Activated naive CD4-positive, alpha-beta T cell treated with anti-CD3 and anti-CD28 coated beads for 36 hours (primary cell): ENCODE measurements at regions not wholly inside any gene's neighbourhood (a gene's known extent, or its start where the extent isn't known, plus 50 kb on each side); places are given as distances from the start of the nearest gene placed in this dataset.

Experiments
- CTCF ChIA-PET: fragments of 350-600 bp; sonication (Branson Sonifier 250); formaldehyde crosslinking; loops from one replicate; lab custom pipeline; 2021; ENCODE audit warnings: antibody characterized with exemption; lab: Charles Lee
- DNase-seq: peaks from one replicate; pipeline ENCODE4 v3.0.0-alpha.2; 2020
- H3K27ac Mint-ChIP-seq: one replicate; pipeline ENCODE4 v1.8.0; 2021; ENCODE audit warnings: mild to moderate bottlenecking, mixed read lengths
- H3K27me3 Mint-ChIP-seq: one replicate; pipeline ENCODE4 v1.8.0; 2021; ENCODE audit warnings: low read depth, mixed read lengths
- H3K36me3 Mint-ChIP-seq: one replicate; pipeline ENCODE4 v1.8.0; 2021; ENCODE audit warnings: low read depth, mixed read lengths
- H3K4me1 Mint-ChIP-seq: one replicate; pipeline ENCODE4 v1.8.0; 2021; ENCODE audit warnings: low read depth, mixed read lengths
- H3K4me3 Mint-ChIP-seq: one replicate; pipeline ENCODE4 v1.8.0; 2021; ENCODE audit warnings: mild to moderate bottlenecking, moderate library complexity, mixed read lengths
- H3K9me3 Mint-ChIP-seq: one replicate; pipeline ENCODE4 v1.8.0; 2021; ENCODE audit warnings: mixed read lengths
- intact Hi-C: fragments of 100-400 bp; cut with micrococcal nuclease; formaldehyde crosslinking; loops from one replicate; pipeline ENCODE4 v1.15.1; 2023

- Mint-ChIP-seq H3K4me1 (peaks cover 45% of the 10 kb centered on the region), H3K4me3 (no peak overlapping the region), H3K36me3 (no peaks in the 10 kb centered on the region), H3K27me3 (no peaks in the 10 kb centered on the region), H3K27ac (no peak overlapping the region), H3K9me3 (no peaks in the 10 kb centered on the region)
- DNase-seq = no peak
- intact Hi-C loops = loop anchor here (5.0 kb wide), 4 partner anchors 241 to 1114 kb away; no protein-coding TSS in a partner anchor
- CTCF ChIA-PET = interaction anchor here (1.2 to 2.7 kb wide), 3 partner anchors 11 to 297 kb away, joined by 3 to 8 read pairs (median 3); partner anchors contain the start of gene STT3B
Observed at GRCh38 chr3:31461426-31461825, 71.3 kb upstream of the STT3B start.

GRCh38 chr3:31462050-31462569, 70.6 kb upstream of the STT3B start:
- no peaks in the 10 kb centered on the region for H3K9me3 Mint-ChIP-seq
- intact Hi-C loops = loop anchor here (1.0 to 5.0 kb wide), 8 partner anchors 10 to 1115 kb away; partner anchors contain the start of gene STT3B
- CTCF ChIA-PET = interaction anchor here (0.7 to 2.7 kb wide), 4 partner anchors 12 to 297 kb away, joined by 3 to 8 read pairs (median 4); partner anchors contain the start of gene STT3B
- DNase-seq = peak; percentile 56
- H3K27ac Mint-ChIP-seq = peak overlapping the region; percentile 70
- H3K4me3 Mint-ChIP-seq = peak overlapping the region; percentile 35
- H3K36me3 Mint-ChIP-seq = no peaks in the 10 kb centered on the region
- H3K27me3 Mint-ChIP-seq = no peaks in the 10 kb centered on the region
- H3K4me1 Mint-ChIP-seq = peaks cover 51% of the 10 kb centered on the region

- Mint-ChIP-seq H3K4me1 (peaks cover 61% of the 10 kb centered on the region), H3K27ac (no peak overlapping the region), H3K36me3 (peaks cover 5% of the 10 kb centered on the region), H3K27me3 (no peaks in the 10 kb centered on the region), H3K9me3 (no peaks in the 10 kb centered on the region), H3K4me3 (no peak overlapping the region)
- CTCF ChIA-PET = no interaction called here
- intact Hi-C loops = no loop called here
- no peak for DNase-seq
Observed at GRCh38 chr3:31465999-31466398, 66.7 kb upstream of the STT3B start.

DNA sequence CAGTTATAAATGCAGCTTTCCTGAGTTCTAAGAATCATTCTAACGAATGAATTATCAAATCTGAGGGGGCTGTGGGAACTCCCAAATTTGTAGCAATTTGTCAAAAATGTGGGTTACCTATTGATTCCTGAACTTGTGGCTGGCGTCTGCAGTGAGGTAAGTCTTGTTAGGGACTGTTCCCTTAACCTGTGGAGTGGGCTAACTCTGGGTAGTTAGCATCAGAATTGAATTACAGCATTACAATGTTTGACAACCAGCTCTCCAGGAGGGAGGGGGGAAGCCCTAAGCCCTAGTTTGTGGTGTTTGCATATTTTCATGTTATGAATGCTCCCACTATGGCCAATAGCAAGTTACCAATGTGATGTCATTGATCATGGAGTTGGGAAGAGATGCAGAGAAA, 65.9 kb upstream of the STT3B start:
- DNase-seq = no peak
- H3K27me3 Mint-ChIP-seq = no peaks in the 10 kb centered on the region
- H3K4me3 Mint-ChIP-seq = no peak overlapping the region
- CTCF ChIA-PET = no interaction called here
- H3K4me1 Mint-ChIP-seq = peaks cover 57% of the 10 kb centered on the region
- intact Hi-C loops = no loop called here
- H3K27ac Mint-ChIP-seq = no peak overlapping the region
- H3K36me3 Mint-ChIP-seq = peaks cover 6% of the 10 kb centered on the region
- no peaks in the 10 kb centered on the region for H3K9me3 Mint-ChIP-seq

GRCh38 chr3:31468433-31468832, 64.3 kb upstream of the STT3B start:
- intact Hi-C loops = no loop called here
- Mint-ChIP-seq H3K27me3 (no peaks in the 10 kb centered on the region), H3K27ac (no peak overlapping the region), H3K4me1 (peaks cover 52% of the 10 kb centered on the region), H3K4me3 (no peak overlapping the region), H3K36me3 (peaks cover 11% of the 10 kb centered on the region), H3K9me3 (peaks cover 5% of the 10 kb centered on the region)
- DNase-seq = no peak
- CTCF ChIA-PET = interaction anchor here (1.4 kb wide), 2 partner anchors 21 to 63 kb away, joined by 3 to 6 read pairs; no protein-coding TSS in a partner anchor

- no peak for DNase-seq
- intact Hi-C loops = no loop called here
- CTCF ChIA-PET = interaction anchor here (0.7 to 1.1 kb wide), 2 partner anchors 54 to 64 kb away, joined by 3 to 5 read pairs; no protein-coding TSS in a partner anchor
- Mint-ChIP-seq H3K4me1 (peaks cover 45% of the 10 kb centered on the region), H3K9me3 (peaks cover 5% of the 10 kb centered on the region), H3K4me3 (no peak overlapping the region), H3K27ac (no peak overlapping the region), H3K27me3 (no peaks in the 10 kb centered on the region), H3K36me3 (peaks cover 11% of the 10 kb centered on the region)
Observed at GRCh38 chr3:31469385-31469784, 63.3 kb upstream of the STT3B start.

- H3K27me3 Mint-ChIP-seq = no peaks in the 10 kb centered on the region
- H3K36me3 Mint-ChIP-seq = peaks cover 11% of the 10 kb centered on the region
- DNase-seq = peak; percentile 62
- CTCF ChIA-PET = no interaction called here
- H3K4me3 Mint-ChIP-seq = no peak overlapping the region
- intact Hi-C loops = loop anchor here (1.0 to 2.0 kb wide), 3 partner anchors 10 to 232 kb away; partner anchors contain the start of gene STT3B
- no peak overlapping the region for H3K27ac Mint-ChIP-seq
- peaks cover 5% of the 10 kb centered on the region for H3K9me3 Mint-ChIP-seq
- H3K4me1 Mint-ChIP-seq = peaks cover 21% of the 10 kb centered on the region
Observed at GRCh38 chr3:31472479-31473390, 60.0 kb upstream of the STT3B start.

DNA sequence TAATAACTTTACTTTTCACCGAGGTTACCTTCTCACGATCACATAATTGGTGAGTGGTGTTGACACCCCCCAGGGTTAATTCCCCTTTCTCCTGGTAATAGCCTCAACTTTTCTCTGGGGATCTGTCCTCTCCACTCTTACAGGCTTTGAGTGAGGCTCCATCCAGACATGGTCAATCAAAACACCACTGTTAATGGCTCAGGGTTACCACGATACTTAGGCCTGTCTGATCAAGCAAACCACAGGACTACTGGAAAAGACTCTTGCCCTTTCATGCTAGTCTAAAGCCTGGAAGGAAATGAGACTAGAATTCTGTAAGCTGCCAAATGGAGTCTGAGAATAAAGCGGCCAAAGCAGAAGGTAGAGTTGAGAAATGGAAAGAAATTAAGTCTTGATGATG, 56.5 kb upstream of the STT3B start:
- CTCF ChIA-PET = no interaction called here
- no peaks in the 10 kb centered on the region for H3K27me3 Mint-ChIP-seq
- intact Hi-C loops = no loop called here
- H3K27ac Mint-ChIP-seq = no peak overlapping the region
- peaks cover 11% of the 10 kb centered on the region for H3K36me3 Mint-ChIP-seq
- H3K9me3 Mint-ChIP-seq = peaks cover 12% of the 10 kb centered on the region
- H3K4me1 Mint-ChIP-seq = peaks cover 13% of the 10 kb centered on the region
- no peak overlapping the region for H3K4me3 Mint-ChIP-seq
- no peak for DNase-seq

DNA sequence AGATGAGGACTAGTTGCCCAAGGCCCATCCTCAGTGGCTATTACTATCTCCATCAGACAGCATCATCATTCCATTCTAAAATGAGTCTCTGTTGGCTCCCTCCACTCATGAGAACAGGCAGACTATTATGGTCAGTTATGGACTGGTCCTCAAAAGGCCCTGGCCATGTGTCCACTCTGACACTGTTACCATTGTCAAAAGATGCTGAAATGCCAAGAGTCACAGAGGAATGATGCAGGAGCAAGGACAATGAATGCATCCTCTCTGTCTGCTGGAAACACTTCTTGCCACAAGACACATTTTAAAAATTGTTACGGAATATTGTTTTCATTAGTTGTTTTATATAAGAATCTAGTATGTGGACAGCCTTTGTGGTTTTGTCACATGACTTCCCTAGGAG, 53.3 kb upstream of the STT3B start:
- intact Hi-C loops = no loop called here
- no peak for DNase-seq
- Mint-ChIP-seq H3K36me3 (peaks cover 5% of the 10 kb centered on the region), H3K4me1 (no peaks in the 10 kb centered on the region), H3K9me3 (peaks cover 7% of the 10 kb centered on the region), H3K27me3 (no peaks in the 10 kb centered on the region), H3K27ac (no peak overlapping the region), H3K4me3 (no peak overlapping the region)
- CTCF ChIA-PET = interaction anchor here (0.9 kb wide), 1 partner anchor 94 kb away, joined by 3 read pairs; no protein-coding TSS in a partner anchor

GRCh38 chr3:31481697-31482096, 51.0 kb upstream of the STT3B start:
- H3K36me3 Mint-ChIP-seq = peaks cover 5% of the 10 kb centered on the region
- H3K4me1 Mint-ChIP-seq = no peaks in the 10 kb centered on the region
- H3K4me3 Mint-ChIP-seq = no peak overlapping the region
- no peak overlapping the region for H3K27ac Mint-ChIP-seq
- DNase-seq = no peak
- CTCF ChIA-PET = interaction anchor here (0.7 kb wide), 1 partner anchor 202 kb away, joined by 5 read pairs; no protein-coding TSS in a partner anchor
- H3K9me3 Mint-ChIP-seq = peaks cover 7% of the 10 kb centered on the region
- intact Hi-C loops = no loop called here
- H3K27me3 Mint-ChIP-seq = no peaks in the 10 kb centered on the region

DNA sequence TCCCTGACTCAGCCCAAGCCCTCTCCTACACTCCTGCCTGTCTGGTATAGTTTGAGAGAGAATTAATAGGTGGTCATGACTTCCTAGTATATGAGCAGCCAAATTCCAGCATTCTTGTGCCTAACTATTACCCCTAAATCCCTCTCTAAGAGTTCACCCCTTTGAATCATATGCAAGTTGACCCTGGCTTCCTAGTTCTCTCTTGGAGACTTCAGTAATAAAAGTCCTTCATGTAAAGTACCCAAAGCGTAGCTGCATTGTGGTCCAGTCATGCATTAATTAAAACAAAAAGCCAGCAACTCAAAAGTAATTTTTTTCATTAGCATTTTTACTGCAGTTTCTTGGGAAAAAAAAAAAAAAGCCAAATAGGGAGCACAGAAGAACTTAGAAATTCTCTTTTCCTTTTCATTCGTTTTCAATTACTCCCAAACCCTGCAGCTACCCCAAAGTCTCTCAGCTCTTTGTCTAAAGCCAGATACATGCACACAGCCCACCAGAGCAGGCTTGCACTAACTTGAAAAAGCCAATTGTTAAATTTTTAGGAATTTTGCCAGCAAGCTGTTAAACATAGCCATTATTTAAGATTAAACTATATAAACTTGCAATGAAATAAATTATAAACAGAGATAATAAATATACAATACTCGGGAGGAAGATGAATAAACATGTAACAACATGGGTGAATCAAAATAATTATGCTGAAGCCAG, 50.1 kb upstream of the STT3B start:
- CTCF ChIA-PET = interaction anchor here (0.6 kb wide), 1 partner anchor 284 kb away, joined by 3 read pairs; no protein-coding TSS in a partner anchor
- H3K36me3 Mint-ChIP-seq = peaks cover 5% of the 10 kb centered on the region
- no peak for DNase-seq
- no peaks in the 10 kb centered on the region for H3K27me3 Mint-ChIP-seq
- intact Hi-C loops = no loop called here
- H3K27ac Mint-ChIP-seq = no peak overlapping the region
- H3K9me3 Mint-ChIP-seq = peaks cover 7% of the 10 kb centered on the region
- no peak overlapping the region for H3K4me3 Mint-ChIP-seq
- H3K4me1 Mint-ChIP-seq = no peaks in the 10 kb centered on the region
